ENCODE measurements at regions not wholly inside any gene's neighbourhood (a gene's known extent, or its start where the extent isn't known, plus 50 kb on each side); places are given as distances from the start of the nearest gene placed in this dataset.

DNA sequence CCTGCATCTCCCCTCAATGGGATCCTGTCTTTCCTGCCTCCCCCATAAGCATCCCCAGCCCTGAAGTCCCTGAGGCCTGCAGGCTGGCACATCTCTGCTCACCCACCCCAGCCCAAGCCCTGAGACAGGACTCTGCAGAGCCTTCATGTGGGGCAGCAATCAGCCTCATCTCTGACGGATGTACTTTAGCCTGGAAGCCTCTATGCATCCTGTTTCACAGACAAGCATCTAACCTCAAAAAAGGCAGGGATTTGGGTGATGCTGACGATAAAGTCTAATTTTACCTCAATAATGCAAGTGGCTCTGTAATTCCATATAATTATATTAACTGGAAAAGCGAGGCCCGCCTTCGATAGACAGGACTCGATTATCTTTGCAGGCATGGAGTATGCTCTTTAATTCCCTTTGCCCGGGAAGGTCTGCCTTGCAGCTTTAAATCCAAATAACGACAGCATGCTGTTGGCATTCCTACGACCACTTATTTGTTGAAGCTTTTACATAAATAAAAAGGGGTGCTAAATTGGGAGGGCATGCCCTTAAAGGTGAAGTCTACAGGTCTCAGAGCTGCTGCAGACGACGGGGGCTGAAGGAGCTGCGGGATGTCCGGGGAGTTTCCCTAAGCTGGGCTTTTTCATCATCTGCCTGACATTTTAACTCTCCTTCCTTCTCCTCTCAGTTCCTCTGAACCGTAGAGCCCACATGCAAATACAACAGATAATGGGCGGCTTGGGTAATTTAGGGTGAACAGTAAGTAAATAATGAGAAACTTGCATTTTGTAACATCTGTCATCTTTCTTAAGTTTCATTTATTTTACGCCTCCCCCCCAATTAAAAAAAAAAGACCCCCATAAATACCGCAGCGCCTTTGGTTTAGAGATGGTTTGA is 211.5 kb downstream of the URI1 start:
- Histone ChIP-seq H3K27me3 (replicated peaks; ENCODE audit: insufficient read depth, low read length) (peaks cover 55% of the 10 kb centered on the region), H3K9ac (ENCODE audit: low read length) (no peak overlapping the region), H2AFZ (ENCODE audit: low read length) (no peak overlapping the region), H4K20me1 (ENCODE audit: insufficient read depth, low read length) (no peaks in the 10 kb centered on the region), H3K79me2 (ENCODE audit: low read length) (no peaks in the 10 kb centered on the region), H3K9me2 (replicated peaks; ENCODE audit: insufficient read depth, low read length) (no peaks in the 10 kb centered on the region), H3K36me3 (replicated peaks; ENCODE audit: insufficient read depth, low read length) (no peaks in the 10 kb centered on the region), H3F3A (ENCODE audit: insufficient read depth, low read length) (no peaks in the 10 kb centered on the region), H3K4me3 (ENCODE audit: low read length) (no peak overlapping the region), H3K9me3 (replicated peaks; ENCODE audit: insufficient read depth, low read length) (no peaks in the 10 kb centered on the region), H3K27ac (ENCODE audit: low read length) (no peak overlapping the region), H3K4me2 (ENCODE audit: low read depth, low read length) (no peak overlapping the region), H3K4me1 (ENCODE audit: low read length) (no peaks in the 10 kb centered on the region)
- TF ChIP-seq EZH2 (optimal IDR thresholded peaks at IDR 0.05; ENCODE audit: low read depth, low read length) (no peak), EZH2phosphoT487 (IDR thresholded peaks at IDR 0.05; ENCODE audit: low read length) (no peak)
- TF ChIP-seq, protein P1, sequence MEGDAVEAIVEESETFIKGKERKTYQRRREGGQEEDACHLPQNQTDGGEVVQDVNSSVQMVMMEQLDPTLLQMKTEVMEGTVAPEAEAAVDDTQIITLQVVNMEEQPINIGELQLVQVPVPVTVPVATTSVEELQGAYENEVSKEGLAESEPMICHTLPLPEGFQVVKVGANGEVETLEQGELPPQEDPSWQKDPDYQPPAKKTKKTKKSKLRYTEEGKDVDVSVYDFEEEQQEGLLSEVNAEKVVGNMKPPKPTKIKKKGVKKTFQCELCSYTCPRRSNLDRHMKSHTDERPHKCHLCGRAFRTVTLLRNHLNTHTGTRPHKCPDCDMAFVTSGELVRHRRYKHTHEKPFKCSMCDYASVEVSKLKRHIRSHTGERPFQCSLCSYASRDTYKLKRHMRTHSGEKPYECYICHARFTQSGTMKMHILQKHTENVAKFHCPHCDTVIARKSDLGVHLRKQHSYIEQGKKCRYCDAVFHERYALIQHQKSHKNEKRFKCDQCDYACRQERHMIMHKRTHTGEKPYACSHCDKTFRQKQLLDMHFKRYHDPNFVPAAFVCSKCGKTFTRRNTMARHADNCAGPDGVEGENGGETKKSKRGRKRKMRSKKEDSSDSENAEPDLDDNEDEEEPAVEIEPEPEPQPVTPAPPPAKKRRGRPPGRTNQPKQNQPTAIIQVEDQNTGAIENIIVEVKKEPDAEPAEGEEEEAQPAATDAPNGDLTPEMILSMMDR (IDR thresholded peaks at IDR 0.05; ENCODE audit: low read length) = no peak
- DNase-seq = no peak

DNA sequence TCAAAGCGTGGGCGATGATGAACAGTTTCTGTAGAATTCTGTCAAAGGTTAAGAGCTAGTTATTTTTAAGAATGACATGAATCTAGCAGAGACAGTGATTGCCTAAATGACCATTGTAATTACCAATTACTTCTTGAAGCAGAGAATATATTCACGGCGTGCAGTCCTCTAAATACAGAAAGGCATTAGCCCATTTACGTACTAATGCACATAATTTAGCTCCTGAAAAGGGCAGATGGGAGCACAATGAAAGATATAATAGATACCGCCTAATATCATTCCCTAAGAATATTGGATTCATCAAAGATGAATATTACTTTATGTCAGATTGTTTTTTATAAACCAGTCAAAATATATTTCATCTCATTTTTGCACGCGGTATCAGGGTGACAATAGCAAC is 212.4 kb downstream of the URI1 start:
- Histone ChIP-seq H3K9ac (ENCODE audit: low read length) (no peak overlapping the region), H3K27me3 (replicated peaks; ENCODE audit: insufficient read depth, low read length) (peaks cover 55% of the 10 kb centered on the region), H3K4me2 (ENCODE audit: low read depth, low read length) (no peak overlapping the region), H3K4me1 (ENCODE audit: low read length) (no peaks in the 10 kb centered on the region), H3K36me3 (replicated peaks; ENCODE audit: insufficient read depth, low read length) (no peaks in the 10 kb centered on the region), H3K4me3 (ENCODE audit: low read length) (no peak overlapping the region), H3F3A (ENCODE audit: insufficient read depth, low read length) (no peaks in the 10 kb centered on the region), H3K27ac (ENCODE audit: low read length) (no peak overlapping the region), H2AFZ (ENCODE audit: low read length) (no peak overlapping the region), H3K9me2 (replicated peaks; ENCODE audit: insufficient read depth, low read length) (no peaks in the 10 kb centered on the region), H4K20me1 (ENCODE audit: insufficient read depth, low read length) (no peaks in the 10 kb centered on the region), H3K9me3 (replicated peaks; ENCODE audit: insufficient read depth, low read length) (no peaks in the 10 kb centered on the region), H3K79me2 (ENCODE audit: low read length) (no peaks in the 10 kb centered on the region)
- DNase-seq = no peak
- TF ChIP-seq EZH2phosphoT487 (IDR thresholded peaks at IDR 0.05; ENCODE audit: low read length) (no peak), EZH2 (optimal IDR thresholded peaks at IDR 0.05; ENCODE audit: low read depth, low read length) (no peak)
- TF ChIP-seq, protein P1 (IDR thresholded peaks at IDR 0.05; ENCODE audit: low read length) = no peak

DNA sequence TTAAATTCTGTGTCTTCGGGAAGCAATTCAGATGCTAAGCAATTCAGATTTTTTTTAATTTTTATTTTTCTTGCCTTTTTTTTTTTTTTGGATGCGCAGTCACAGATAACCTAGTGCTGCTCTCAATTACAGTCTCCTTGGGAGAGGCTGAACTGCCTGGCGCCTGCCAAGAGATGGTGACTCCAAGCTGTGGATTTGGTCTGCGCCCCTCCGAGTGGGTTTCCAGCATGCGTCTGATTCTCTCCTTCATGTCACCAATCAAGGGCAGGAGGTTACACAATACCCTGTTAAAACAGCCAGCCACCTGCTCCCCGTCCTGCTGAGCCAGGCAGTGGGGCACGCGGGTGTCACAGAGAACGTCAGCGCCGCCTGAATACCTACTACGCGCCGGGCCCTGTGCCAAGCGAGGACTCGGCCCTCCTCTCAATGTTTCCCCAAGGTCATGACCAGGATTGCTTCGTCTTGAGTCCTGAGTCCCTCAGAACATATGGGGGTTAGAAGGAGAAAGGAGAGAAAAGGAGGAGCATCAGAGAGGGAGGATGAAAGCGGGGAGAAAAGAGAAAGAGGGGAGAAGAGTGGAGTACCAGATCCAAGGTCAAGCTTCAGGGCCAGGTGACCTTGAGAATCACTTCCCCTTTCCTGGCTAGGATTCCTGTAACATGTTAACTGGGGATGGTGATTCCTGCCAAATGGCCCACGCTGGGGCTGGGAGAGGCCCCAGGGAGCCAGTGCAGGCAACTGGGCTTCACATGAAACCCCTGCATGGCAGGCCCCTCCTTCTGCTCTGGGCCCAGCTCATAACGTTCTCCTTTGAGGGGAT is 213.6 kb downstream of the URI1 start:
- Histone ChIP-seq H3K79me2 (ENCODE audit: low read length) (no peaks in the 10 kb centered on the region), H3K27ac (ENCODE audit: low read length) (no peak overlapping the region), H3K9me3 (replicated peaks; ENCODE audit: insufficient read depth, low read length) (no peaks in the 10 kb centered on the region), H3K27me3 (replicated peaks; ENCODE audit: insufficient read depth, low read length) (peaks cover 52% of the 10 kb centered on the region), H3K4me2 (ENCODE audit: low read depth, low read length) (no peak overlapping the region), H3K9ac (ENCODE audit: low read length) (no peak overlapping the region), H2AFZ (ENCODE audit: low read length) (no peak overlapping the region), H3F3A (ENCODE audit: insufficient read depth, low read length) (no peaks in the 10 kb centered on the region), H3K4me1 (ENCODE audit: low read length) (no peaks in the 10 kb centered on the region), H4K20me1 (ENCODE audit: insufficient read depth, low read length) (no peaks in the 10 kb centered on the region), H3K36me3 (replicated peaks; ENCODE audit: insufficient read depth, low read length) (no peaks in the 10 kb centered on the region), H3K9me2 (replicated peaks; ENCODE audit: insufficient read depth, low read length) (no peaks in the 10 kb centered on the region), H3K4me3 (ENCODE audit: low read length) (no peak overlapping the region)
- DNase-seq = no peak
- TF ChIP-seq EZH2 (optimal IDR thresholded peaks at IDR 0.05; ENCODE audit: low read depth, low read length) (no peak), EZH2phosphoT487 (IDR thresholded peaks at IDR 0.05; ENCODE audit: low read length) (no peak)
- TF ChIP-seq, protein P1 (IDR thresholded peaks at IDR 0.05; ENCODE audit: low read length) = no peak

Measured in MM.1S (cell line).